GM18520 (cell line): ENCODE measurements at regions not wholly inside any gene's neighbourhood (a gene's known extent, or its start where the extent isn't known, plus 50 kb on each side); places are given as distances from the start of the nearest gene placed in this dataset.

Source experiments
- ATAC-seq: cut with Tn5 transposase; IDR thresholded peaks from one replicate; pipeline ENCODE4 v1.9.1; 2021; ENCODE audit not compliant: unreplicated experiment

DNA sequence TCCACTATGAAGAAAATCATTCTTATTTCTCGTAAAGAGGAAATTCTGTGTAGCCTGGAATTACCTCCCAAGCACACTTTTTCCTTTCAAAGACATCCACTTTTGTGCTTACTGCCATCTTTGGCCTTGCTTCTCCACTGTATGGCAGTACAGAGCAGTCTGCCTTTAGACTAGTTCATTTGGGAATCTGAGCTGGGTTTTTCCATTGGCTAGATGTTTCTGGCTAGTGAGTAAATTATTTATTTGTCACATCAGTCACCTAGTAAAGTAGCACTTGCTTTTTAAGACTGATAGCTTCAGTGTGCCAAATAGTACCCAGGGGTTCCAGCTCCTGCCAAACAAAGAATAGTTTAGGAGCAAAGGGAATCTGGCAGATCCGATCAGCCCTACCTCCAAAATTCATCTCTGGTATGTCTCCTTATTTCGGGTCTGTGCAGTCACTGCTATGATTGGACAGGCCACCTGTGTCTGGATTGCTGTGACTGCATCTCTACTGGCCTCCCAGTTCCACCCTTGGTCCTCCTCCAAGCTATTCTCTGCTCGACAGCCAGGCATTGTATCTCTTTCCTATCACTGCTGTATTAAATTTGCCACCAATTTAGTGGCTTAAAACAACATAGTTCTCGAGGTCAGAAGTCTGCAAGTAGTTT lies 97.6 kb downstream of the NUDT12 start:
- no peak for ATAC-seq

GRCh38 chr5:103463261-103463660 lies 99.3 kb downstream of the NUDT12 start:
- no peak for ATAC-seq

DNA sequence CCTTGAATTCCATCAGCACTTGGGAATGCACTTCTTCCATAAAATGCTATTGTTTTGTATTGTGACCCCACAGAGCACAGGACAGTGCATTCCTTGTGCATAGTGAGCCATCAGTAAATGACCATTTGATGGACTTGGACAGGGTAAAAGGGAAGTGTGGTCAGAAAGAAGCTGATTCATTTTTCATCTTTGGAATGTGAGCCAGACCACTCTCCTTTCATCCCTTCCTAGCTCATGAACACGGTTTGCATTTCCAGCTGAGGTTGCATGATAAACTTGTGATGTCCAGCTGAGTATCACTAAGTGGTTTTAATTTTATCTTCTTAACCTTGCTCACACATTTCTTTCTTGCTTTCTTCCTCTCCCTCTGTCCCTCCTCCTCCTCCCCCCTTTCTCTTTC lies 101.3 kb downstream of the NUDT12 start:
- no peak for ATAC-seq

DNA sequence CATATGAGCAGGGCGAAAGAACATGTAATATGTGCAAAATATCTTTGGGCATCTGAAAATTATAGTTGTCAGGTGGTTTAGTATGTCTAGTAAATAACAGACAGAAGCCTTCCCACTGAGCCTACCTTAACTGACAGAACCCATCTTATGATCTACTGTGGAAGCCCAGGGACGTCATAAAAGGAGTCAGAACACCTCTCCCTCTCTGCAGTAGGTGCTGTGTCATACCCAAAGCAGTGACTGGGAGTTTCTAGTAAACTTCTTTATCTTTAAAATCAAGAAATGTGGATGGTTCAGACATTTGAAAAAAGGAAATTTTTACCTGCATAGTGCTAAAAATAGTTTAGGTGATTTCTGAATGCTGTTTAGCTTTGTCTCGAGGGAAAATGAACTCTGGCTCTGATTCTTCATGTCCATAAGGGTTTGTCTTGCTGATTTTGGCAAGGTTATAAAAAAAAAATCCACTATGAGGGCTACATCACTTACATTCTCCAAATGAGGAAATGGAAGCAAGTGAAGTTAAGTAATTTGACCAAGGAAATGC lies 104.0 kb downstream of the NUDT12 start:
- no peak for ATAC-seq

DNA sequence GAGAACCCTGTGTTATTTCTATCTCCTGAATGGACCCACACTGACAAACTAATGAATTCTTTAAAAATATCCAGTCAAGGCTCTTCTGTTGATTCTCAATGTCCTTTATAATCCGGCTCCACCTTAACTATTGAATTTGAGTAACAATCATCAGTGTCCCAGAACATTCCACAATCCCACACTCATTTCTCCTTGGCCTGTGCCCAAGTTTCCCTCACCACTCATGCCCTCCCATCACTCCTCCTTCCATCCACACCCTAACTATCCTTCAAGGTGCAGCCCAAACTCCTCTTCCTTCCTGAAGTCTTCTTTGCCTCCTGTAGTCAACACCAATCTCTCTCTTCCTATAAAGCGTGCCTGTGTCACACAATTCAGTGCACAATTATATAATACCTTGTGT lies 106.1 kb downstream of the NUDT12 start:
- ATAC-seq, result no peak

- no peak for ATAC-seq
Observed at GRCh38 chr5:103455796-103456195, 106.8 kb downstream of the NUDT12 start.

GRCh38 chr5:103454770-103455169 lies 107.8 kb downstream of the NUDT12 start:
- no peak for ATAC-seq

DNA sequence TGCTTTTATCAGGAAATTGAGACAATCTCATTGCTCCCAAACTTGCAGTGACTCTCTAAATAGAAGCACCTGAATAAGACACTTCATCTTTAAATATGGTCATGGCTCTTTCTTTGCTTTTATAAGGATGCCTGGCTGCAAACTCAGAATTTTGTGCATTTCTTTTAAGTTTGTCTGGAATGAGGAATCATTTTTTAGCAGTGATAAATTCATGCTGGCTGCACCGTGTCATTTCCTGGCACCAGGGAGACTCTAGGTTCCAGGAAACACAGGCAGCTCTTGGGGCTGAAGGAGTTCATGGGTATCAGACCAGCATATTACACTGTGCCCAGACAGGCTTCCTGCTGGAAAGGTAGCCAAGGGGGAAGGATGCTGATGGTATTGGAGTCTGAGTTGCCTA lies 109.9 kb downstream of the NUDT12 start:
- no peak for ATAC-seq

DNA sequence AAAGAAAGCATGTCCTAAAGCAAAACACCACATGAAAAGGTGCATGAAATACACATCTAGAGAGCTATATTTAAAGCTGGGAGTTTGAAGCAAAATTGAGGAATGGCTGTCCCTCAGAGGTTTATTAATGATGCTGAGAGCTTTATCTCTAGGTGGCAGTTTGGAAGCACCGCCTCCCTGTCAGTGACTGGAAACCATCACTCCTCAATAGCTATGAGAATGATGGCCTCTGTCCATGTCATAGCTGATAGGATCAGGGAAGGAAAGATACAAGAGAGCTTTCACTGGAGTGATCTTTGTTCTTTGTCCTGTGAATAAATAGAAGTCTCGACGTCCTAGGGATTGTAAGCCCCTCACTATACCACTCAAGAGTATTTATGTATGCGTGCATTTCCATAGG lies 110.5 kb downstream of the NUDT12 start:
- no peak for ATAC-seq

GRCh38 chr5:103451261-103451660 lies 111.3 kb downstream of the NUDT12 start:
- ATAC-seq, result no peak

GRCh38 chr5:103450333-103451061 lies 112.1 kb downstream of the NUDT12 start:
- ATAC-seq, result no peak

- ATAC-seq, result no peak
Observed at GRCh38 chr5:103446813-103447212, 115.8 kb downstream of the NUDT12 start.

GRCh38 chr5:103445426-103446035 lies 117.1 kb downstream of the NUDT12 start:
- no peak for ATAC-seq

GRCh38 chr5:103444333-103445038 lies 118.1 kb downstream of the NUDT12 start:
- ATAC-seq, result peak; percentile 70

DNA sequence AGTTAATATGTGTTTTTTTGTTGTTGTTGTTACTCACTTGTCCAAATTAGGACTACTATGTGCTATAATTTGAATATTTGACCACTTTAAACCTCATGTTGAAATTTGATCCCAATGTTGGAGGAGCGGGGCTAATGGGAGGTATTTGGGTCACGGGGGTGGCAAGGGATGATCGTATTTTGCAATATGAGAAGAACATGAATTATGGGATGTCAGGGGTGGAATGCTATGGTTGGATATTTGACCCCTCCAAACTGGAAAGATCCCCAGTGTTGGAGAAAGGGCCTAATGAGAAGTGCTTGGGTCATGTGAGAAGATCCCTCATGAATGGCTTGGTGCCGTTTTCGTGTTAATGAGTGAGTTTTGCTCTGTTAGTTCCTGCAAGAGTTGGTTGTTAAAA lies 119.8 kb downstream of the NUDT12 start:
- no peak for ATAC-seq

DNA sequence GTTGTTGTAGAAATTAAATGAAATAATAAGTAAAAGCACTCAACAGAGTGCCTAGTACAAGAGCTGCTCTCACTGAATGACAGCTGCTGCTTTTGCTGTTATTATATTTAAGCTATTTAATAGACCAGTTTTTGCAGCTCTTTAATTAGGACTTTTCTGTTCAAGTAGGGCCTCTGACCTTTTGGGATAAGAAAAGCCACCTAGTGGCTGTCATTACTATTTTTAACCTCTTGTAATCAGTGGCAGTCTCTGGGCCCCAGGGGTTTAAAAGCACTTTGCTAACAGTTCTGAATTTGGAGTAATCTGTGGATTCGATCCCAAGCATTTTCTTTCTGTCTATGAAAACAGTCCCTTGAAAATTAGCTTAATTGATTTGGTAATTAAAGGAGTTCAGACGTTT lies 121.1 kb downstream of the NUDT12 start:
- ATAC-seq, result no peak

DNA sequence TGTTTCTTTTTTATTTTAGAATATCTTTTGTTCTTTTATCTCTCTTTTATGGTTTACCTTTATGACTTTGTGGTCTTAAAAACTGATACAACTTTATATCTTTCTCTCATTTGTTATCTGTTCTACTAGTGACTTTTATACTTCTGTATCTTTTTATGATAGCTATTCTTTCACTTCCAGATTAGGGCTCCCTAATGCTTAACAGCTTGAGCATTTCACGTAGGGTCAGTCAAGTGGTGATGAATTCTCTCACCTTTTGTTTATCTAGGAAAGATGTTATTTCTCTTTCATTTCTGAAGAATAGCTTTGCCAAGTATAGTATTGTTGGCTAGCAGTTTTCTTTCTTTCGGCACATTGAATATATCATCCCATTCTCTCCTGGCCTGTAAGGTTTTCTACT lies 123.6 kb downstream of the NUDT12 start:
- no peak for ATAC-seq

- no peak for ATAC-seq
Observed at GRCh38 chr5:103436656-103437055, 125.9 kb downstream of the NUDT12 start.

DNA sequence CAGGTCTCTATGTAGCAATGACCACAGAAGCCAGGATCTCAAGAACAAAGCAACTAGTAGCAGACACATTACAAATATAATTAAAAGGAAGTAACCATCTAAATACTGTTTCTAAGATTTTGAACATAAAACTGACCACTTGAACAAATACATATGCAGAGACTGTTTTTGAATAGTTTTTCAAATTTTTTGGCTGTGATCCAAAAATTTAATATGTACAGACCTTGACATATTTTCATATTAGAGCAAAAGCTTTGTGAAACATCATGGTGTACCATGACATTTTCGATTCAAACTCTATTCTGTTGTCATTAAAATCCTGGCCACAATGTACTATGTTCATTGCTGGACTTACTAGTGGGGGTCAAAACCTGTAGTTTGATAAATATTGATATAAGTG lies 126.5 kb downstream of the NUDT12 start:
- no peak for ATAC-seq

- no peak for ATAC-seq
Observed at GRCh38 chr5:103435136-103435889, 127.3 kb downstream of the NUDT12 start.

- ATAC-seq, result no peak
Observed at GRCh38 chr5:103434057-103434456, 128.5 kb downstream of the NUDT12 start.
